ENCODE measurements at regions not wholly inside any gene's neighbourhood (a gene's known extent, or its start where the extent isn't known, plus 50 kb on each side); places are given as distances from the start of the nearest gene placed in this dataset.

DNA sequence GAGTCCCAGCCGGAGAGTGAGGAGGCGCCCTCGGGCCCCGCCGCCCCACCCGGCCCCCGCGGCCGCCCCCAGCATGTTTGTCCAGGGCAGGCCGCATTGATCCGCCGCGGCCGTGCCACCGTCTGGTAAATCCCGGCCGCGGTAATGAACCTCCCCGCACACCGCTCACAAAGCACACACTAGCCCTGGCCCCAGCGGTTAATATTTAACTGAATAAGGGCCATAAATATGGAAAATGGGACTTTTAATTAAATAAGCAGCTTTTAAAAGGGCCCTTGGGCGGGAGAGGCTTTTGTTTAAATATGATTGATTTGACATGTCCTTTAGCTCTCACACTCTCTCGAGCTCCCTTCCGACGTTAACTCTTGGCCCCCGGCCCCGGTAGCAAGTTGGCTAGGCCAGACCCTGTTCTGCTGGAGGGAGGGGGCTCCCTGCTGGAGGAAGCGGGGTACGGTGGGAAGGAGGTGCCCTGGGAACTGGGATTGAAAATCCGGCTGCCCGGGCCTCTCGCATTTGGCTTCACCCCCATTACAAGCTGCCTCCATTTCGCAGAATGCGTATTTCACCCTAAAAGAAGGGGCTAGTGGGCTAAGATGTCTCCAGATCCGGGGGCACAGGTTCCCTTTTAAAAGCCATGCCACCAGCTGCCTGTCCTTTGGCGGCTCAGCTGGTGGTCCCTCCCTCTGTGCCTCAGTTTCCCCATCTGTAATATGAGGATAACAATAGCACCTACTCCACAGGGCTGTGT is 199.8 kb downstream of the RBM19 start:
- no peak for DNase-seq (ENCODE audit: low spot score)

DNA sequence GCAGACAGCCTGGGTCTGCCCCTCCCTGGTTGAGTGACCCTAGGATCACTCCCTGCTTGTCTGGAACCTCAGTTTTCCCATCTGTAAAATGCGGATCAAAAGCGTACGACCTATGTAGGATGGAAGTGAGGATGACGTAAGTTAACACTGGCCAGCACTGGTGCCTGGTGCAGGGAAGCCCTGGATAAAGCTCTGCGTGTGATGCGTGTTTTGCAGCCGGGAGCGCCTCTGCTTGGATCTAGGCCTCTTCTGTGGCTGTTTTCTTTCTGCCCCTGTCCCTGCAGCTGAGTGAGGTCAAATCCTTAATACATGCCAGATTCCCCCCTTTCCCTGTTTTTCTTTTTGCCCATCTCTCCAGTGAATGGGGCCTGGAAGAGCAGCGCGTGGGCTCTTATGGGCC is 201.5 kb downstream of the RBM19 start:
- DNase-seq (ENCODE audit: low spot score), result no peak

DNA sequence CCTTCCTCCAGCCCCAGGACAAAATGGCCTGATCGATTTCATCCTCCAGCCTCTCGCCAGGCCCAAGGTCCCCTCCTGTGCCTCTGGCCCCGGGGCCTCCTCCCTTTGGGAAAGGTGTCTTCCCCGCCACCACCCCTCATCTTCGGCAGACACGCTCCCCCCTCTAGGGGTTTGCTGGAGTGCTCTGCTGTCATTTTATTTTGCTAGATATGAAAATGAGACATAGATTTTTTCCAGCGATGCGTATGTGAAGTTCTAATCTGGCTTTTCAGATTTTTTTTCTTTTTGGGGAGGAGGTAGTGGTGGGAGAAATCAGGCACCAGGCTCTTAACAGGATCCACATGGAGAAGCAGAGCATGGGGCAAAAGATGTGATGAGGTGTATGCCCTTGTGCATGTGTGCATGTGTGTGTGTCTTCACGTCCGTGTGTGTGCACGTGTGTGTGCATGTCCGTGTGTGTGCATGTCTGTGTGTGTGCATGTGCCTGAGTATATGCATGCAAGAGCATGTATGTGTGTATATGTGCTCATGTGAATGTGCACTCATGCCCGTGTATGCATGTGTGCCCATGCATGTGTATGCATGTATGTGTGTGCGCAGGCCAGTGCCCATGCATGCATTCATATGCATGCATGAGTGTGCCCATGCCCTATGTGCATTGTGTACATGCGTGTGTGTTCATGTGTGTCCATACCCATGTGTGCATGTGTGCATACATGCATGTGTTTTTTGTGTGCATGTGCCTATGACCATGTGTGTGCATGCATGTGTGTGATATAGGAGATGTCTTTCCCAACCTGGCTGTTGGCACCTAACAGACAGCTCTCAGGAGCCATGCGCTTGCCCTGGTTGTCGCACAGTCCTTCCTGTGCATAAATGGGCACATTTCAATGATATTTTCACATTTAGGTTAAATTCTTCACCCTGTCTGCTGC is 203.0 kb downstream of the RBM19 start:
- DNase-seq (ENCODE audit: low spot score), result no peak

DNA sequence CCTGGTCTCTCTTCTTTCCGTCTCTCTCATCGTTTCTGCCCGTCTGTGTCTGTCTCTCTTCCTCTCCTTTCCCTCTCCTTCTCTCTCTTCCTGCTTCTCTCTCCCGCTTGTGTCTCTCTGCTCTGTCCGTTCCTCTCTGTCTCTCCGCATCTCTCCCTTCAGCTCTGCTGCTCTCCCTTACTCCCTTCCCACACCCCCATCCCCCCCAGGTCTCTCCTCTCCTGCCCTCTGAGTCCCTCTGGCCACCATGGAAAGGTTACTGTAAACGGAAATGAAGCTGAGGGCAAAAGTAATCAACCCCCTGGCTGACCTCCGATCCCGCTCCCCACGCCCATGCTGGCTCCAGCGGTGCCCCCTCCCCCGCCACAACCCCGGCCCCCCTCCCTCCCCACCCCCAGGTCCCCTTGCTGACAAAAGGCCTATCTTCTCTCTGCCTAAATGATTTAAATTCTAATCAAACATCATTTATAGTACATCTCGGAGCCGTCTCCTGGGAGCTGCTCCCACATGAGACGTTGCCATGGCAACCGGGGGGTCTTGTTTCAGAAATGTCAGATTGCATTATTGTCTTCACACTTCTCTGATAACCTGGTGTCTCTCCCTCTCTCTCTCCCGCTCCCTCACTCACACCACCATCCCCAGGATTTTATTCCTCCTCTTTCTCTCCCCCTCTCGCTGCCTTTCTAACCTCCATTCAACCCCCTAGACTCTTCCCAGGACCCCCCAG is 203.8 kb downstream of the RBM19 start:
- DNase-seq (ENCODE audit: low spot score), result no peak

DNA sequence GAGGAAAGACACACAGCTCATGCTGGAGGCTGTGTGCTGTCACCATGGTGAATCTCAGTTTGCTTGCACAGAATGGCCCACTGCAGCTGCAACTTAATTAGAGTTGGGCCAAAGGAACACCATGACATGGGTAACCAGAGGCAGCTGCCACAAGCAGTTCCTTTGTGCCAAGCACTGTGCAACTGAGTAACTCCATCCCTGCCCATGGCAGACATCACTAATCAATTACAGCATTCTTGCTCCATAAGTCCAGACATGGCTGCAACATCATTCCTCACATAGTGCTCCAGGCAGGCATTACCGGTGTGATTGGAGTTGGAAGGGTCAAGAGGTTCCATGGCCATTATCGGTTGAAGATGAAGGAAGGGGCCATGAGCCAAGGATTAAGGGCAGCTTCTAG is 207.0 kb downstream of the RBM19 start:
- no peak for DNase-seq (ENCODE audit: low spot score)

DNA sequence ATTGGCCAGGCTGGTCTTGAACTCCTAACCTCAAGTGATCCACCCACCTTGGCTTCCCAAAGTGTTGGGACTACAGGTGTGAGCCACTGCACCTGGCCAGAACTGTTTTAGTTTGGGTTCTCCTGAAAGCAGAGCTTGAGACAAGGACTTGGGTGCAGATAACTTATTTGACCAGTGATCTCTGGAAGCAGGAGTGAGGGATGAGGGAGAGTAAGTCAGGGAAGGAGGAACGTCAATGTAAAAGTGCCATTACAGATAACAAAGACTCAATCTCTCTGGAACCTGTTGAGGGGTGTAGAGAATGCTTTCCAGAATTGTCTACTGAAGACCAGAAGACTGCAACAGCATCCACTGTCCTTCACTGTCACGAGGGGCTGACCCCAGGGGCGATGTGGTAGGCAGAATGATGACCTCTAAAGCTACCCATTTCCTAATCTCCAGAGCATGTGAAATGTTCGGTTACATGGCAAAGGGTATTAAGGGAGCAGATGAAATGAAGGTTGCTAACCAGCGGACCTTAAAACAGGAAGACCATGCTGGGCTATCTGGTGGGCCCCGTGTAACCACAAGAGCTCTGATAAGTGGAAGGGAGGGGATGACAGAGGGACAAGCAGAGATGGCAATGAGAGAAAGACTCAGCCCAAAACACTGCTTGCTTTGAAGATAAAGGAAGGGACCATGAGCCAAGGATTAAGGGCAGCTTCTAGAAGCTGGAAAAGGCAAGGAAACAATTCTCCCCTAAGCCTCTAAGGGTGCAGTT is 207.8 kb downstream of the RBM19 start:
- no peak for DNase-seq (ENCODE audit: low spot score)

DNA sequence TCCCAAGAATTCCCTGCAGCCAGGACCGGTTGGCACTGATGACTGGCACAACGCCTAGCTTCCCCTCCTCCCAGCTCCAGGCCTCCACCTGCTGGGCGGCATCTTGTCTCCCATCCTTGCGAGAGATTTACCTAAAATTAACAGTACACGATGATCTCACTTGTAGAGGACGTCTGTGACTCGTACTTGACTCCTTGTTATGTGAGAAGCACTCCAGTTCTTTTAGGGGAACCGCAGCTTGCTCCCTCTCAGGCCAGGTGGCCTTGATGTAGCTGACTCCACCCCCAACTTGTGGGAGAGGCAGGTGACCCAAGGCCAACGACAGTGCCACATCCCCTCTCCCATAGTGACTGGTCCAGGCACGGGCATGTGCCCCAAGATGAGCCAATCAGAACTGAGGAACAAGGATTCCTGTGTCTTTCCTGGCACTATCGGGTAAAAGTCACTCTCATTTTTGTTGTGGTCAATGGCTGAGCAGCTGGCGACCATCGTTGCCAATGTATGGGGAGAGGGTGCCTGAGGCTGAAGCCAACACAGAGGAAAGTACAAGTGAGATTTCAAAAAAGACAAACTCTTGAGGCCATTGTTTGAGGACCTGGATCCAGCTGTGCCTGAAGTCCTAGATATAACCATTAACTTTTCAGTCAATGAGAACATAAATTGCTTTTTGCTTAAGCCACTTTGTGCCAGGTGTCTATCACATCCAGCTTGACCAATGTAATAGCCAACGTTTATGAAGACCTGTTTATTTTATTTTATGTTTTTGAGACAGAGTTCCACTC is 208.7 kb downstream of the RBM19 start:
- no peak for DNase-seq (ENCODE audit: low spot score)

DNA sequence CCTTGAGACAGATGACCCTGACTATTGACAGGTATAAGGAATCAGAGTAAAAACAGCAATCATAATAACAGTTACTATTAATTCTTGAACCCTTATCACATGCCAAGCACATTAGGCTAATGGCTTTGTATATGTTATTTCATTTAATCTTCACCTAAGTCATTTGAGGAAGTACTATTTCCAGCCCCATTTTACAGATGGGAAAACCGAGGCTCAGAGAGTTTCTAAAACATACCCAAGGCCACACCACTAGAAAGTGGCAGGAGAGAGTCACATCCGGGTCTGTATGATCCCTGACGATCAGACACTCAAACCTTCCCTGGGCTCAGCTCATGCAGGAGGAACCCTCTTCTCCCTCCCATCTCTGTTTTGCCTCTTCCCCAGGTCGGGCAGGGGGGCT is 209.5 kb downstream of the RBM19 start:
- DNase-seq (ENCODE audit: low spot score), result no peak

DNA sequence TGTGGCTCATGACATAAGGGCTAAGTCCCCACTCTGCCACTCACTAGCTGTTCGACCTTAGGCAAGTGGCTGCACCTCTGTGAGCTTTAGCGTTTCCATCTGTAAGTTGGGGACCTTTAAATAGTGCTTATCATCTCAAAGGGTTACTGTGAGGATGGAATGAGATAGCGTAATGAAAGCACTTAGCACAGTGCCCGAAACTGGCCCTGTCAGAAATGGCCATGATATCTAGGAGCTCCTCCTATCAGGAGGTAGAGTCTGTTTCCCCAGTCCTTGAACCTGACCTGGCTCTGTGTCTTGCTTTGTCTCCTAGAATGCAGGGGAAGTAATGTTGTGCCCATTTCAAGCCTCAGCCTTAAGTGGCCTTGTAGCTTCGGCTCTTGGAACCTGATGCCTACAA is 211.0 kb downstream of the RBM19 start:
- no peak for DNase-seq (ENCODE audit: low spot score)

DNA sequence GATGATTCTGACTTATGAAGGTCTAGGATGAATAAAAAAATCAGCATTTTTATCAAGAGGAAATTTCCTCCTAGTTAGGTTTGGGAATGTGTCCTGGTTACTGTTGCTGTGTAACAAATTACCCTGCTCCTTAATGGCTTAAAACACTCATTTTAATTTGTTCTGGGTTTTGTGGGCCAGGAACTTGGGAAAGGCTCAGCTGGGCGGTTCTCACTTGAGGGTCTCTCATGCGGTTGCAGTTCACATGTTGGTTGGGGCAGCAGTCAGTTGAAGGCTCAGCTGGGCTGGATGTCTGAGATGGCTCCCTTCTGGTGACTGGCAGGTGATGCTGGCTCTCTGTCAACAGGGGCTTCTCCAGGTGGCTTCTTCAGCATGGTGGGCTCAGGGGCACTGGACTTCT is 214.6 kb downstream of the RBM19 start:
- DNase-seq (ENCODE audit: low spot score), result no peak

DNA sequence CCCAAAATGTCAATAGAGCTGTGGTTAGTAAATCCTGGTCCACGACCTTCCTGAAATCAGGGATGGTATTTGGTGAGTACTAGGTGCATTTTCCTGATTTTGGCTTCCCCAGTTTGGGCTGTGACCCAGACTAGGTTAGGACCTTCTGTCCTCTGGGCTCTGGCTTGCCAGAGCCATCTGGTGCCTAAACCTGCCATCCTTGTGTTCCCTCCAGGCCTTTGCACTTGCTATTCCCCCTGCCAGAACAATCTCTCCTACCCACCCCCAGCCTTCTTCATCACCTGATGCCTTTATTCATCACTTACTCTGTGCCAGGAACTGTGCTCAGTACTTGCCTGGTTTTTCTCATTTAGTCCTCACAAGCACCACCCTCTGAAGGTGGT is 216.7 kb downstream of the RBM19 start:
- no peak for DNase-seq (ENCODE audit: low spot score)

DNA sequence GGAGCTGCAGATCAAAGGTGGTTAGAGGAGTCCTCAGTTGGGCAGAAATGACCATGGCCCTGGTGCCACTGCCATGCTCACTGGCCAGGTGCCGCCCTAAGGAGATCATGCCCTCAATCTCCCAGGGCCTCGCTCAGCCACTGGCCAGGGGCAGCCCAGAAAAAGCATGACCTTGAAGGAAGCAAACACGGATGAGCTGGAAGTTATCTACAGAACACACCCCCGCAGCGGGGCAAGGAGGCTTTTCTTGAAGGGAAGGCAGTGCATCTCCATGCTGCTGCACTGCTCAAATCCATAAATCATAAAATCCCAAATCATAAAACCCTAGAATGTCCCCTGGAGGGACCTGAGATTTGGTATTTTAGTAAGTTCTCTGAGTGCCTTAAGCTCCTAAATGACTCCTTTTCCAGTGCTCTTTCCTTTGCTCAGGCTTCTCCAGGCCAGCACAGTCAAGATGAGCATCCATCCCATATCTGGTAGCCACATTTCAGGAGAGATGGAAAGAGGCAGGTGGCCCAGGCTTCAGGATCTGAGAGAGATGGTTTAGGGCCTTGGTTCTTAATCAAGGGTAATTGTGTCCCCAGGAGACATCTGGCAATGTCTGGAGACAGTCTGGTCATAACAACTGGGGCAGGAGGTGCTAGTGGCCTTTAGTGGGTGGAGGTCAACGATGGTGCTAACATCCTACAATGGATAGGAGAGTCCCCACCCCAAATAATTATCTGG is 217.3 kb downstream of the RBM19 start:
- DNase-seq (ENCODE audit: low spot score), result no peak

DNA sequence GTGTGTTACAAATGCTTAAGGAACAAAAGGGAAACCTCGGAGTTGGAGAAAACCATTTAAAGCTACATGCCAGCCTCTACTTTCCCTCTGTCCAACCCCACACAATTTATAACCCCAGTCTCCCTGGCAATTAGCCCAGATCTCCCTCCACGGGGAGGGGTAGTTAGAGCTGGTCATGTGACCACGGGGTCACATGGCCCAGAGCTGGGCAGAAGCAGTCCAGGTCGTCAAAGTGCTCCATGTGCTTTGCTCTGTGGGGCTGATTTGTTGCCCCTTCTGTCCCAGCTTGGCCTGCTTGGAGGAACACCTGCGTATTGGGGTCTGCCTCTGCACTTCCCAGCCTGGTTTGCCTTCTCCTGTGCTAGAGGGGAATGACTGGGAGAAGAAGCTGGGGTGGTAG is 219.1 kb downstream of the RBM19 start:
- no peak for DNase-seq (ENCODE audit: low spot score)

DNA sequence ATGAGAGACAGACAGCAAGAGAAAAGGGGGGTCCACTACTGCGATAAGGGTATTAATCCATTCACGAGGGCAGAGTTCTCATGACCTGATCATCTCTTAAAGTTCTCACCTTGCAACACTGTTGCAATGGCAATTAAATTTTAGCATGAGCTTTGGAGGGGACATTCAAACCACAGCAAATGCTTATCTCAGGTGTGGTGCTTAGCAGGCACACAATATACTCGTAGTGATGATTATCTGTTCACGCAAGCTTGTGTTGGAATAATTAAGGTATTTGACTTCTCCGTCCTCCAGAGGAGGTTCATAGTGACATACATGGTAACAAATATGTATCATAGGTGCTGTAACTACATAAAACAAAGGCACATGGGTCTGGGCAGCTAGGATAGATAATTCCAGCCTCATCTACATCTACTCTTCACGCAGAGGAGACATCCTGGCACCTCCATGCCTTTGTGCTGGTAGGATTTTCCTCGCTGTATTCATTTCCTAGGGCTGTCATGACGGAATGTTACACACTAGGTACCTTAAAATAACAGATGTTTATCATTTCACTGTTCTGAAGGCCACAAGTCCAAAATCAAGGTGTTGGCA is 221.2 kb downstream of the RBM19 start:
- DNase-seq (ENCODE audit: low spot score), result no peak

DNA sequence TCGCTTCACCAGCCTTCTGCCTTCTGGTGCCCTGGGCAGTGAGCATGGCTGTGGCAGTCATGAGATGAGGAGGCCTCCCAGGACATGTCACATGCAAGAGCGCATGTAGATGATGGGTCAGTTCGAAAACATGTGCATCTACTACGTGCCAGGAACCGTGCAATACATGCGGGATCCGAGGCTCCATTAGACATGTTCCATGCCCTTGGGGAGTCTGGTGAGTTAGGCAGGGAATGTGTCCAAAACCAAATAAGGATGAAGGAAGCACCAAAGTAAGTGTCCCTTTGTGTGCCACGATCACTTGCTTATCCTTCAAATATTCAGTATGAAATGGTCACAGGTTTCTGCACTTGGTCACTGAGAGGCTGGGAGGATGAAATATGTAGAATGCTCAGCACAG is 223.3 kb downstream of the RBM19 start:
- no peak for DNase-seq (ENCODE audit: low spot score)

DNA sequence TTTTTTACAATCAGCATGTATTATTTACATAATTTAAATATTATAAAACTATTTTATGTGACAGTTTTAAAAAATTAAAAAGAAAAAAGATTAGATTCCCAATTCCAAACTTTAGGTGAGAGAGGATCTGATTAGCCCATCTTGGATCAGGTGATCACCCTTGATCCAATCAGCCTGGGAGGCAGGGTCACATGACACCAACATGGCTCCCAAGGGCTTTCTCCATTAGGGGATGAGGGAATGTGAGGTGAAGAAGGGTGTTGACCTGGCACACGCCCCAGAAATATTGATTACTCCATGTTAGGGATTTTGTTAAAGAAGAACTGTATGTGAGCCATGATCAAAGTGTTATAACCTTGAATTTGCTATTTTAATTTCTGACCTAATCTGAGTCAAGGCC is 225.4 kb downstream of the RBM19 start:
- no peak for DNase-seq (ENCODE audit: low spot score)

DNA sequence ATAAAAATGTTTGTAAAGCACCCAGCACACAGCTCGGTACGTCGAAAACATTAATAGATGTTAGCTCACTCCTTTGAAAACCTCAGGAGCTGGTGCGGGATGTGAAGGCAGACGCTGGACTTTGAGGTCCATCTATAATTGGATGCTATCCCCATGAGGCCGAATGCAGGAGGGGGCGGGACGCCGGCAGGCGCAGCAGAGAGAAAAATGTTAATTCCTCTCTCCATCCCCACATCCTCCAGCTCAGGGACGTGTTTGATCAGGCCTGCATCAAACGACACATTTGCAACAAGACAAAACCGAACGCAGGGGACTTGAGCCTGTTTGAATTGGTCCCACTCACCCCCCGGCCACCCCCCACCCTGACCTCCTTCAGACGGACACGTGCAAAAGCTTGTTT is 231.0 kb downstream of the RBM19 start:
- DNase-seq (ENCODE audit: low spot score), result no peak

DNA sequence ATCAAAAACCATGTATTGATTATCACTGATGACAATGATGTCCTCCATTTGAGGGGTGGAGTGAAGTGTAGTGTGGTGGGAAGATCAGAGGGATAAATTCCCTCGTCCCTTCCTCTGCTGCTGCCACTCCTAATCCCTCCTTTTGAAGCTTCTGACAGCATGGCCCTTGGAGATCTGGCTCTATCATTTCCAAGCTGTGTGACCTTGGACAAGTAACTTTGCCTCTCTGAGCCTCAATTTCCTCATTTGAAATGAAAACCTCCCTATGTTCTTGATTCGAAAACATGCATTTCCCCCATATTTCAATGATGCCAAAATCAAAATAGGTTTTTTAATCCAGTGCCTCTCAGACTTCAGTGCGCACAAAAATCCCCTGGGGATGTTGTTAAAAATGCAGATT is 231.6 kb downstream of the RBM19 start:
- no peak for DNase-seq (ENCODE audit: low spot score)

DNA sequence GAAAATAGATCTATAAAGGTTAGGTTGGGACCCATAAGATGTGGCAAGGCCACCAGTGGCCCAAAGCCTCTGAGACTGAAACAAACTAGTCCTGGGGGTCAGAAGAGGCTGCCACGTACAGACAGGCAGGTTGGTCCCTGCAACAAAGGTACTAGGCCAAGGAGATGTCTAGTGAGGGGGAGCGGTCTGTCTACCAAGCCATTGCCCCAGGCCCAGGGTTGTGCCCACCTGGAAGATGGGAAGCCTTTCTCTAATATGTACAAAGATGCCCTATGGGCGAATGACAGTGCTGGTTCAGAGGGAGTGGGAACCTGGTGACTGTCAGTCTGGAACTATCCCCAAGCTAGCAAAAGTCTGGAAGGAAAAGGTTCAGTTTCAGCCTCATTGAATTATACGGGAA is 233.2 kb downstream of the RBM19 start:
- no peak for DNase-seq (ENCODE audit: low spot score)

DNA sequence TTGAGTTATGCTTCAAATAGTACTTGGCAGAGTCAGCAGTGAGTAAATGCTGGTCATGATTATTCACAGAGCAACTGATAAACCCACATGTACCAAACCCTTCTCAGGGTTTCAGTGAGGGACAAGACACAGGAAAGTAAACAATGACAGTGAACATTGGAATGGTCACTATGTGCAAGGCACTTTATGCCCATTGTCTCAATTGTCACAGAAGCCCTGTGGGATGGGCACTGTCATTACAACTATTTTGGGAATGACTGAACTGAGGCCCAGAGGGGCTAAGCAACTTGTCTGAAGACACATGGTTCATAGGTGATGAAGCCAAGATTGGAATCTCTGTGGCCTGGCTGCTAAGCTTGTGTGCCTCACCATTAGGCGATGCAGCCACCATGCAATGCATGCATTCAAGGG is 238.5 kb downstream of the RBM19 start:
- DNase-seq (ENCODE audit: low spot score), result peak; percentile 80
